Fibroblast of skin of scalp (primary cell): ENCODE measurements at regions not wholly inside any gene's neighbourhood (a gene's known extent, or its start where the extent isn't known, plus 50 kb on each side); places are given as distances from the start of the nearest gene placed in this dataset.

Experiments
- DNase-seq: peaks from one replicate; pipeline ENCODE4 v3.0.0-alpha.2; 2013

GRCh38 chr11:93075782-93076181, 106.3 kb downstream of the MTNR1B start:
- DNase-seq, result no peak

GRCh38 chr11:93080146-93080759, 110.8 kb downstream of the MTNR1B start:
- no peak for DNase-seq

- no peak for DNase-seq
These were observed 112.2 kb downstream of the MTNR1B start for GRCh38 chr11:93081694-93082093.

- no peak for DNase-seq
These were observed 113.4 kb downstream of the MTNR1B start for GRCh38 chr11:93082900-93083299.

GRCh38 chr11:93084727-93085505, 112.9 kb downstream of the SLC36A4 start:
- DNase-seq, result peak; percentile 25

GRCh38 chr11:93089474-93090102, 108.2 kb downstream of the SLC36A4 start:
- peak; percentile 56 for DNase-seq
